Stimulated activated naive B cell treated with anti-CD40 and anti-IgM and Interleukin-4, amounts not matched to agents 10 μg/mL and 1 μg/mL and 100 μg/mL, for 72 hours (primary cell): ENCODE measurements at regions not wholly inside any gene's neighbourhood (a gene's known extent, or its start where the extent isn't known, plus 50 kb on each side); places are given as distances from the start of the nearest gene placed in this dataset.

Experiments used
- ATAC-seq, 2 donors: fragments of 150-1000 bp; cut with Tn5 transposase; replicated peaks; 2 replicates each; pipeline ENCODE4 v1.10.0; 2021; ENCODE audit warnings: moderate library complexity in 1 of 2
- DNase-seq: peaks from one replicate; pipeline ENCODE4 v3.0.0; 2021
- H3K27ac Mint-ChIP-seq: one replicate; pipeline ENCODE4 v1.8.0; 2022; ENCODE audit warnings: mild to moderate bottlenecking, mixed read lengths
- H3K27me3 Mint-ChIP-seq, 2 donors: one replicate each; pipeline ENCODE4 v1.8.0; 2022; ENCODE audit warnings: mixed read lengths in 2 of 2
- H3K36me3 Mint-ChIP-seq, 2 donors: one replicate each; pipeline ENCODE4 v1.8.0; 2022; ENCODE audit warnings: mixed read lengths in 2 of 2, mild to moderate bottlenecking in 1 of 2
- H3K4me1 Mint-ChIP-seq, 2 donors: one replicate each; pipeline ENCODE4 v1.8.0; 2022; ENCODE audit warnings: mixed read lengths in 2 of 2, mild to moderate bottlenecking in 1 of 2
- H3K4me3 Mint-ChIP-seq, 2 donors: one replicate each; pipeline ENCODE4 v1.8.0; 2022; ENCODE audit warnings: mild to moderate bottlenecking in 2 of 2, mixed read lengths in 2 of 2, moderate library complexity in 1 of 2
- H3K9me3 Mint-ChIP-seq, 2 donors: one replicate each; pipeline ENCODE4 v1.8.0; 2022; ENCODE audit warnings: mixed read lengths in 2 of 2, mild to moderate bottlenecking in 1 of 2

DNA sequence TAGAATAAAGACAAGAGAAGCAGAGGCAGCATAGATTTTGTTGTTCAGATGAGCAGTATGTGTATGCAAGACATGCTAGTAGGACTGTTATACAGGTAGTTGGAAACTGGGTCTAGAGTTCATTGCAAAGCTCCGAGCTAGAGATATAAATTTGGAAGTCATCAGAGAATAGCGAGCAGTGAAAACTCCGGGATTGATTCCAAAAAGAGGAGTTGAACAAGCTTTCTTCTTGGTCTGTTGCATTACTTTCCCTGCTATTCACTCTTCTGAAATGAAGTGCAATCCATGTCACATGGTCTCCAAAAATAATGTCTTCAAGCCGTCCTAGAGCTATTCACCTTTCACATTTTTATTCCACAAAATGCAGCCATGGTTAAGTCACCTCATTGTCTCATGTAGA lies 67.9 kb upstream of the ZNF462 start:
- H3K36me3 Mint-ChIP-seq = no peaks in the 10 kb centered on the region
- no peak overlapping the region for H3K4me3 Mint-ChIP-seq
- H3K4me1 Mint-ChIP-seq = no peaks in the 10 kb centered on the region
- ATAC-seq (no peak), DNase-seq (no peak)
- no peak overlapping the region for H3K27ac Mint-ChIP-seq
- H3K9me3 Mint-ChIP-seq = no peaks in the 10 kb centered on the region
- no peaks in the 10 kb centered on the region for H3K27me3 Mint-ChIP-seq

DNA sequence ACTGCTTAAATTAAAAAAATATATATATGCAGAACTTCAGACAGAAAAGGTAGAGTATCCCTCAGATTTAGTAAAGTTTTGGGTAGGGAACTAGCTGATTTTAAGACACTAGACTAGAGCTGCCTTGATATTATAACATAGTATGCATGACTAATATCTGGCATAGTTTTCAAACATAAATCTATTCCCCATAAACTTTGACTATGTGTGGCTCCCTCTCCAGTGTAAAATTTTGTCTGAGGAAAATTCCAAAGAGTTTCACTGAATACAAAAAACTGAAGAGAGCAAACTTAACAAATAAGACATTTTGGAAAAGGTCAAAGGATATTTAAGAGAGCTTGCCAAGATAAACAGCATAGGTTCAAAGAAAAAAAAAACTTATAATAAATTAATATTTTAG lies 66.2 kb upstream of the ZNF462 start:
- DNase-seq (no peak), ATAC-seq (no peak)
- no peaks in the 10 kb centered on the region for H3K27me3 Mint-ChIP-seq
- H3K4me1 Mint-ChIP-seq = no peaks in the 10 kb centered on the region
- H3K4me3 Mint-ChIP-seq = no peak overlapping the region
- no peaks in the 10 kb centered on the region for H3K36me3 Mint-ChIP-seq
- H3K27ac Mint-ChIP-seq = no peak overlapping the region
- no peaks in the 10 kb centered on the region for H3K9me3 Mint-ChIP-seq

DNA sequence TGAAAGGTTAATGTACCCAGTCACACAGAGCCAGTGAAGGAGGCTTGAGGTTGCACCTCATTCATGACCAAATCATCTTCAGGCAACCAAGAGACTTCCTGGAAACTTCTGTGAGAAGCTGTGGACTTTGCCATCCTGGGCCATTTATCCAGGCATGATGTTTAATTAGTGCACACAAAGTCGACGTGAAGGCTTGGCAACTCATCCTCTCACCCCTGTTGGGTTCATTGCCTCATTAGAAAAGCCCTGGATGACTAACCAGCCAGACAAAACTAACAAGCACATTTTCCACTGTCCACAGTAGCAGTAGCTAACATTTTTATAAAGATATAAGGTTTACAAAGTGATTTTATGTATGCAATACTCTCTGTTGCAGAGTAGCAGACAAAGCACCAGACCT lies 65.7 kb upstream of the ZNF462 start:
- no peaks in the 10 kb centered on the region for H3K4me1 Mint-ChIP-seq
- H3K4me3 Mint-ChIP-seq = no peak overlapping the region
- no peak for DNase-seq
- no peaks in the 10 kb centered on the region for H3K9me3 Mint-ChIP-seq
- no peaks in the 10 kb centered on the region for H3K36me3 Mint-ChIP-seq
- no peak overlapping the region for H3K27ac Mint-ChIP-seq
- H3K27me3 Mint-ChIP-seq = no peaks in the 10 kb centered on the region
- no peak for ATAC-seq

DNA sequence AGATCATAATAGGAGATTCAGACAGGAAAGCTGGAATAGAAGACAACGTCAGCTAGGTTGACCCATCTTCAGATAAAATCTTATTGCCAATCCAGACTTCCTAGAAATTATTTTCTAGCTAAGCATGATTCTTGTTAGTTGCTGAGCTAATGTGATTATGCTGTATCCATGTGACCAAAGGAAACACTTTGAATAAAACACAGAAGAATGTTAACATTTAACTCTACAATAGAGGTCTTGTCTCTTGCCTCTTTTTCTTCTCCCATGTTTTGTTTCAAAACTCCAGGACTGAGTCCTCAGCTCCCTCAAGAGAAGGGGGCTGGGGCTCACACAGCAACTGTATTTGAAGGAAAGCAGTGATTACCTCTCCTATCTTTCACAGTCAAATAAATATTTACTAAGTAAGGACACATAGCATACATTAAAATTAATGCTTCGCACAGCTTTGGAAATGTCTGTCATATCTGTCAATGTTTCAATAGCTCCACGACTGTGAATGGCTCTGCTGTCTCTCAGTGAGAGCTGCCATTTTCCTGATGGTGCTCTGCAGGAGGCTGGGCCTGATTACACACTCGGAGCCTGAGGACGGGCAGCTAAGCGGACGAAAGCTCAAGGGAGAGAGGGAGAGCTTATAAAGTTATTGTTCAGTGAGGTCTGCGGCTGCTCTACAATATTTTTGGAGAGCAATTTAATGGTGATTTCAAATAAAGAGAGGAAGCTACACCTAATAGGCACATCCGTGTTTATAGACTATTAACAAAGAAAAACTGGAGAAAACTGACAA lies 64.8 kb upstream of the ZNF462 start:
- no peaks in the 10 kb centered on the region for H3K4me1 Mint-ChIP-seq
- DNase-seq = no peak
- H3K36me3 Mint-ChIP-seq = no peaks in the 10 kb centered on the region
- no peak overlapping the region for H3K4me3 Mint-ChIP-seq
- no peaks in the 10 kb centered on the region for H3K27me3 Mint-ChIP-seq
- no peaks in the 10 kb centered on the region for H3K9me3 Mint-ChIP-seq
- no peak overlapping the region for H3K27ac Mint-ChIP-seq
- ATAC-seq = no peak

DNA sequence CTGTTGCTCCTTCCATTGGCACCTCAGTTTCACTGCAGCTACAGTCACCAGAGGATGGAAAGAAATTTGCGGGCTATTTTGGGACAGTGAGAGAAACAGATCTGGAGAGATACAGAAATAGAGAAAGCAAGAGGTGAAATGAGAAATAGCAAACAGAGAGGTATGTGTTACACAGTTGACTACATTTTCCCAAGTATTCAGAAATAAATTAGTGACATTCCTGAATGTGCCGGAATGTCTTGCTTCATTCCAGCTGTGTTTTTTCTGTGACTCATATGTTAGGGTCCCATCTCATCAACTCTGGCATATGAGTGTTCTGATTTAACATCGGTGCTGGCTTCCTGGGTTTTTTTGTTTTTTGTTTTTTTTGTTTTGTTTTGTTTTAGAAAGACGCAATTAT lies 63.8 kb upstream of the ZNF462 start:
- Mint-ChIP-seq H3K4me1 (no peaks in the 10 kb centered on the region), H3K27ac (no peak overlapping the region), H3K27me3 (no peaks in the 10 kb centered on the region), H3K4me3 (no peak overlapping the region), H3K36me3 (no peaks in the 10 kb centered on the region), H3K9me3 (no peaks in the 10 kb centered on the region)
- DNase-seq (no peak), ATAC-seq (no peak)

DNA sequence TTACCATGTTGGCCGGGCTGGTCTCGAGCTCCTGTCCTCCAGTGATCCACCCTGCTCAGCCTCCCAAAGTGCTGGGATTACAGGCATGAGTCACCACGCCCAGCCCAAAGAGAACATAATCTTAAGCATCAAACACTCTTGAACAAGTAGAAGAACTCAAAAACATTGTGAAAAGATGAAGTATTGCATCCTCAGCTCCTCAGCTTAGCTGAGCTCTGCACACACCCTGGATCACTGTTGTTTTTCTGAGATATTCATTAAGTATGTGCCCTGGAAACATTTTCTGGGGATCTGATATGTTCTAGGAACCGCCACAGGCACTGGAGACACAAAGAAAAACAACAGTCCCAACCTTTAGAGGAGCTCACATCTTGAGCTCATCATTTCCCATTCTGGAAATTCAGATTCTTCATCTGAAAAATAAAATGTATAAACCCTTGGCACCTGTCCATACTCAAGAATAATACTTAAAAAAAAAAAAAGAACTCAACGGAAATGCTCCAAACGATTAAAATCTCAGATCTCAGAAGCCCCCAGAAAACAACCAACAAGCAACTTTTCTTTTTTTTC lies 62.2 kb upstream of the ZNF462 start:
- DNase-seq (no peak), ATAC-seq (no peak)
- H3K9me3 Mint-ChIP-seq = no peaks in the 10 kb centered on the region

DNA sequence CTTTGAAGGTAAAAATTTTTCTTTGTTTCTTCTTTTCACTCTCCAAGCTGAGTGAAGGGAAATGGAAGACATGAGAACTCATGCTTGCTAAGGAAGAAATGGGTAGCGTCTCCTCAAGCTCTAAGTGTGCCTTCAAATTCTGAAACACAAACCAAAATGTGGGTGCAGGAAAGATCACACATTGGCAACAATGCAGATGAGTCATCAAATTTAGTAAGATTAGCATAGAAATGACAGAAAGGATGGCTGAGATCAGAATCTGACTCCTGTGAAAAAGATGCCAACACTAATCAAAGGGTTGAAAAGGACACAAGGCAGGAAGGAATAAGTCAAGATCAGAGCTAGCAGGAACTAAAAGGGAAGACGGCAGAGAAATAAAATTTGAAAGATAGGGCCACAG lies 61.1 kb upstream of the ZNF462 start:
- peaks cover 2% of the 10 kb centered on the region in 2 donors for H3K9me3 Mint-ChIP-seq
- ATAC-seq (no peak), DNase-seq (no peak)
- H3K4me3 Mint-ChIP-seq = no peak overlapping the region
- H3K4me1 Mint-ChIP-seq = no peaks in the 10 kb centered on the region
- H3K36me3 Mint-ChIP-seq = no peaks in the 10 kb centered on the region
- H3K27me3 Mint-ChIP-seq = no peaks in the 10 kb centered on the region
- H3K27ac Mint-ChIP-seq = no peak overlapping the region

More for the DNA sequence above, 62.2 kb upstream of the ZNF462 start:
- Mint-ChIP-seq H3K36me3 (no peaks in the 10 kb centered on the region), H3K4me1 (no peaks in the 10 kb centered on the region), H3K27me3 (no peaks in the 10 kb centered on the region), H3K4me3 (no peak overlapping the region), H3K27ac (no peak overlapping the region)
